ENCODE measurements at regions not wholly inside any gene's neighbourhood (a gene's known extent, or its start where the extent isn't known, plus 50 kb on each side); places are given as distances from the start of the nearest gene placed in this dataset.

DNA sequence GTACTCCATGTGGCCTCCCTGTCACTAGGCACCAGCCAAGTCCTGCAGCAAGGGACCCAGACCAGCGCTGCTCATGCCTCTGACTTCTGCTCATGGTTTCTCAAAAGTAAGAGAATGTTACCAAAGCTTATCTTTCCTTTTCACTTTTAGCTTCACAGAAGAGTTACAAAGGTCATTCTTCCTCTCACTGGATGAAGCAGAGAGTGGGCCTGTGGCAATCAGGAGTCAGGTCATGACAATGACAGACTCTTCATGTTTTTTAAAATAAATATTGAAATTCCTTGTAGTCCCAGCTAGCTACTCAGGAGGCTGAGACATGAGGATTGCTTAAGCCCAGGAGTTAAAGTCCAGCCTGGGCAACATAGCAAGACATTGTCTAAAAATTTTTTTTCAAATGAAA, 126.1 kb downstream of the OSR1 start:
- DNase-seq, result no peak

DNA sequence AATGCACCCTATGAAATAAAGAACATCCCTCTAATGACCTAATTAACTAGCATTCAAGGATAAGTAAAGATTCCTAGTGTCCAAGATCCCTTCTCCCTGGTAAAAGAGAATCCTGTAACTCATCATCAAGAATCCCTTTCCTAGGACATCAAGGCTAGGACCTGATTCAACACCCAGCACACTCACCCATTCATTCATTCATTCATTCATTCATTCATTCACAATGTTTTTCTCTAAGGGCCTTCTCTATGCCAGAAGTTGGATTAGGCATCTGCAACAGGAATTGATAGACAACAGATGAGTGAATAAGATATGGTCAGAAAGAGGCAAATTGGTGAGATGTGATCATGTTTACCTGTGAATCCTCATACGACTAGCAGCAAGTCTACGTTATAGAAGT, 126.8 kb downstream of the OSR1 start:
- DNase-seq, result no peak

DNA sequence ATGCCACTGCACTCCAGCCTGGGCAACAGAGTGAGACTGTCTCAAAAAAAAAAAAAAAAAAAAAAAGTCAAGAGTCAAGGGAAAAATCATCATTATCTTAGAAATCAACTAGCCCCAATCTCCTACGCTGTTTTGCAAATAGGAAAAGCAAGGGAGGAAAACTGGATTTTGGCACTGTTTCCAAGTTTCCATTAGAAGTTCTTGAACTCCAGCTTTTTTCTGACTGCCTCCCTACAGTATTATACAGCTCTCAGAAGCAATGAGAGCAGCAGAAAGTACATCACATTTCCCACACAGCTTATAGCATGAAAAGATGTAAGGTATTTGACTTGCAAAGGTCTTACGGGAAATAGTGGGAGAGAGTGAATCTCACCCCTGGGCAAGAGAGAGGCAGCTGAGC, 127.8 kb downstream of the OSR1 start:
- no peak for DNase-seq

DNA sequence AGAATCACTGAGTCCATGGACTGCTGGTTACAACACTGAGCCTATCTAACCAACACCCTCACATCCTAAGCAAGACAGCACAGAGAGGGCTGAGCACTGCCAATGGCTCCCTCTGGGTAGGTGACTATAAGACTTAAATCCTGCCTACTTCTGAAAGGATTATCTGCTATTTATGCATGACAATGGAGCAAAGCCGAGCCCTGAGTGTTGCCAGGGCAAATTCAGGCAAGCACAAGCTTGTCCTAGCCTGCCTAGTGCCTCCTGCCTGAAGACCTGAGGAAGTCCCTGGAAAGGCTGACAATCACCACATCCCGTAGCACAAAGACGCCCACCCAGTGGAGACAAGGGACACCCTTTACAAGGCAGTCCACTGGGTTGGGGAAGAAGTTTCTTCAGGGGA, 129.7 kb downstream of the OSR1 start:
- DNase-seq, result no peak

DNA sequence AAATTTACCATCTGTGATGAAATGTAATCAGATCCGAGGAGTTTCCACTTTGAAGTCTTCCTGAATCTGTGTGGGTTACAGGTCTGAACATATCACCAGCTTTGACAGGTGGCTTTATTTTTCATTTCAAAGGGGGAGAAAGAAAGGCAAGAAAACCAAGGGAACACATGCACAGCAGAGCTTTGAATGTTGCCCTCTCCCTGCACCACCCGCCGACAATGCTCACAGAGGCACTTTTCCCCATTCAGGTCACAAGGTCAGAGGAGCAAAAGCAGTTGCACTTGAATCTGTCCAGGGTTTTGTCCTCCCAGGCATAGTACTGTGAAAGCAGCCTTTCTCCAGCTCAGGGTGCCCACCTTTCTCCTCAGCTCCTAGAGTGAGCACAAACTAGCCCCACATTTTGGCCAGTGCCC, 130.2 kb downstream of the OSR1 start:
- no peak for DNase-seq

DNA sequence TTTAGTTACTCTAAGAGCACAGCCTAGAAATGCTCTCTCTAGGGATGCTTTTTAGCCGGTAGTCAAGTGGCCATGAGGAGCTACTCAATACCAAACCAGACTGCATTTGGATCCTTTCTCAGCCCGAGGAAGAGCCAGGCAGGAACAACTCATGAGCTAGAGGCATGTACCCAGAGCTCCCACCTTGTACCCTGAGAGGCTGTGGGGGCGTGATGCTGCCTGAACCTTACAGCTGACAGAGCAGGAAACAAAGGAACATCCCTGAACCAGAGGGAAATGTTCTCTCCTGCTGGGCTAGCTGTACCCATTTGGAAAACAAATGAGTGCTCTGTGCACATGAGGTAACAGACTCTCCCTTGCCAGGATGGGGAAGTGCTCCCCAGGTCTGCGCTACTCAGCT, 131.6 kb downstream of the OSR1 start:
- DNase-seq, result no peak

DNA sequence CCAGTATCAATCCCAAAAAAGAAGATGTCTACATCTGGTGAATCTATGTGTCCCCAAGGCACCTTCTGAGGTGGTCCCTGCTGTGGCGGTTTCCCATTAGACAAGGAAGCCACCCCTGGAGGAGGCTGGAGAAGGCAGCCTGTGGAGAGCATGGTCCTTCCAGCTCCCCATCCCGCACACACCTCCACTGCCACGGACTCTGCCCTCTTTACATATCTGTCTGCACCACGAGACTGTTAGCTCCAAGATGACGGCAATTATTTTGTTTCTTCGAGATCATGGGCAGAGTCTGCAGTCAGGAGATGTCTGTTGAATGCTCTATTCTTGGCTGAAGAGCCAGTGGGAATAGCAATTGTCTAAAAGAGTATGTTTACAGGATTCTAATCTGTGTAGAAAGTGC, 132.0 kb downstream of the OSR1 start:
- DNase-seq, result no peak

DNA sequence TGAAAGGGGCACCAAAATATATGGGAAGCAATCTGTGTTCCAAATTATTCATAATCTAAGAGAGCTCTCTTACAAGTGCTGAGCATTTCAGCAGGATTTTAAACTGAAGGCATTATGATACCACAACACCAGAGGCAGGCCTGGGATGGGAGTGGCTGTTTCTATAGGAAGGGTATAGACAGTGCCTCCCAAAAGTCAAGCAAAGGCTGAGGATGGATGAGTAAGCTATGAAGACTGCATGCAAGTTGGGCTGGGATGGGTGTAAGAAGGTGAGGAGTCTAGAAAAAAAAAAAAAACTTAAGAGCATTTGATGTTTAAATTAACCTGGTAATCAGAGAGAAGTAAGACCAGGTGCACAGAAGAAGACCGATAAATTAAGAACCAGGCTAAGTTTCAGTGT, 132.5 kb downstream of the OSR1 start:
- no peak for DNase-seq

DNA sequence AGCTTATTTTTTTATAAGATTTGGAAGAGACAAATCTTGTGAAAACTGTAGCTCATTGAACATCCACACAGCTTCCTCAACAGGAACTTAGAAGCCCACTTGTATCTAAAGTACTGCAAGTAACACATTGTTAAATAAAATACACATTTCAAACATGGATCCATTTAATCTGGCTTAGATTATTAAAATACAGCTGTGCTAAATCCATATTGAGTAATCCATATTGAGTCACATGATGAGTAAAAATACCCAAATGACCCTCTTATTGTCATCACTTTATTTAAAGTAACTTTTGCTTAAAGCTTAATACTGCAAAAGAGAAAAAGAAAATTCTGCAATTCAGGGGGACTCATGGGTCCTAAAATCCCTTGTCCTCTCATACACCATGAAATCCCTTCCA, 133.3 kb downstream of the OSR1 start:
- DNase-seq, result no peak

DNA sequence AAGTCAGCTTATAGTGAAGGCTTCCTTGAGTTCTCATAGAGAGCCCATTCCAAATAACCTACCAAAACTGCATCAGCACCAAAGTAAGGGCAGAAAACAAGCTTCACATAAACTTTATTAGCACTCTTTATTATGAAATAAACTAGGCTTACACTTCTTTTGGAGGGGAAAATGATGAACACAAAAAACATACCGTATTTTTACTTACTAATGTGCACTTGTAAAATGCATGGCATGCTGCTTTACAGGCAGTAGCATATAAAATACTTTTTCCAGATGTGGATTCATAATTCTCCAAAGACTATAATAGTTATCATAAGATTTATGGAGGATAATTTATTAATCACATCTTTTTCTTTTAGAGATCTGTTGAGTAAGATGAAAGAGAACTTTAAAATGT, 133.9 kb downstream of the OSR1 start:
- DNase-seq, result no peak

DNA sequence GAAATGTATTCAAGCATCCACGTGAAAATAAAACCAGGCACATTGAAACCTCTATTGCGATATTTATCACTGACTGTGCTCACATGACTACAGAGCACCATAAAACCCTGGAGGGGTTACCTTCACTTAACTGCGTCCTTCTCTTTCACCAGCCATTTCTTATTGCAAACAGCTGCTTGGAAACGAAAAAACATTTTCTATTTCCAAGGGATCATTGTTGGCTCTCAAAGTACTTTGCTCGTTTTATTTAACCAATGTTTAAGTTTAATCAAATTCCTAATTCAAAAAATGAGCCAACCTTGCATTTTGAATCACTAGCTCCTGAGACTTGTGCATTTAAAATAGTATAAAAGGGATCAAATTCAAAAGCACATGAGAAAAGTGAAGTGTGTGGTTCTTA, 134.4 kb downstream of the OSR1 start:
- DNase-seq, result no peak

DNA sequence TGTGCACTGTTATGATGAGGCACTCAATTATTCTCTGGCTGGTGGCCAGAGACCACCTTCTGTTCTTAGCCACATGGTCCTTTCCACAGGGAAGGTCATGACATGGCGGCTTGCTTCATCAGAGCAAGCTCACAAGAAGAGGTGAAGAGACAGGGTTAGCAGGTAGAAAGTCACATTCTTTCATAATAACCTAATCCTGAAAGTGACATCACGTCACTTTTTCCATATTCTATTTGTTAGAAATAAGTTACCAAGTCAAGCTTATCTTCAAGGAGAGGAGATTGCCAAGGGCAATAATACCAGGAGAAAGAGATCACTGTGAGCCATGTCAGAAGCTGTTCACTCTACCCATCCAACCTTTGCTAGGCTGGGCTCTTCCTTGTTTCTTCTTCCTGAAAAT, 139.4 kb downstream of the OSR1 start:
- DNase-seq, result no peak

DNA sequence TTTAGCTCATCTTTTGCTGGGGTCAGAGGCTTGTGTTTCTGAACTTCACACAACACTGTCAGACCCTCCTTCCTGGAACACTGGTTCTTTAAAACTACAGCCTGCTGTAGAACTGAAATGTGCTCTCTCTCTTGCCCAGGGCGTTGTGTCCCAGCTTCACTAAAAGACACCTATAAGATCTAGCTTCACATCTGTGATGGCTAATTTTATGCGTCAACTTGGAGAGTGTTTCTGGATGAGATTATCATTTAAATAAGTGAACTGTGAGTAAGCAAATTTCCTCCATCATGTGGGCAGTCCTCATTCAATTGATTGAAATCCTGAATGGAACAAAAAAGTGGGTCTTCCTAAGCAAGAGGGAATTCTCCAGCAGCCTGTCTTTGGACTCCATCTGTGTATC, 140.3 kb downstream of the OSR1 start:
- no peak for DNase-seq

DNA sequence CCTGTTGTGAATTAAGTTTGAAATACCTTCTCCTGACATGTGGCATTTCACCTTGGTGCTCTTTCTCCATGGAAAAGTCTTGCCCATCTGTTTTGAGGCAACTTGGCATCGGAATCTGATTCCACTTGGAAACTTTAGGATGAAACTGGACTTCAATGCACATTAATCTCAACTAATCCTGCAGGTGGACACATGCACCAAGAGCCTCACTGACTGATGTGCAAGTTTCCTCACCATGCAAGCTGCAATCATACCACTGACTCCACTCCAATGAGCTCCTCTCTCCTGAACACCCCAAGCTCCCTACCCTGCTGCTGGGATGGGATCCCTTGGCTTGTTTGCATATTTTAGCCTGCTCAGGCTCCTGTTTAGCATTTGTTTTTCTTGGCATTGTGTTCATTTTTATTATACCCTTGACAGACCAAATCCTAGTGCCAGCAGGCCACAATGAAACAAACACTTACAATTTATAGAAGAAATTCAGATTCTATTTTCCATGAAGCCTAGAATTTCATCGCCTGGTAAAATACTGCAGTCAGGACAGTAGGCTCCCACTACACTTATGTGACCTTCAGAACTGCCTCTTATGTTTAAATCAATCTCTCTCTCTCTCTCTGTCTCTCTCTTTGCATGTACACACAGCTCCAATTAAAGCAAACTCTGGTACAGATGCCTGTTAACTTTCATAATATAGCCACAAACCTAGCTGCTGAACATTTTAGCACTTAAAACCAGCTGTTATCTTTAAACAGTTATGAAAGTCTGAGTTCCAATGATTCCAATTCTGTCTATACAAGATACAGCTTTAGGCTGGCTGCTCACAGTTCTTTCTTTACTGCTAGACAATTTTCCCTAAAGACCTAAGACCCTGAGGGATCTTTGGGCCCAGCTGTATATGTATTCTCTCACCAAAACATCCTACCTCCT, 141.5 kb downstream of the OSR1 start:
- no peak for DNase-seq

DNA sequence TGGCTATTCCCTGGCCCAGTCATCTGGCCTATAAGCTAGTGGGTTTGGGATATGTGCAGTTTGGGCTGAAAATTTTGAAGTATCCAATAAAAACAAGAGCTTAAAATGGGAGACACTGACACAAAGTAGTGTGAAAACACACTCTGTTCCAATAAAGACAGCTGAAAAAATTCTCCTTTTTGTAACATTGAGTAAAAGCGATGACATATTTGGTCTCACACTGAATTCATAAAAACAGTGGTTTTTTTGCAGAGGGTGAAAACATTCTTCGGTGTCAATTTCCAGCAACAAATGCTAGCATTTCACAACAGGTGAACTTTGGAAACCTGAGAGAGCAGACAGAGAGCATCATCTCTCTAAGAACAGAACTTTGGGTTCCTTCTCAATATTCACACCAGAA, 142.2 kb downstream of the OSR1 start:
- no peak for DNase-seq

DNA sequence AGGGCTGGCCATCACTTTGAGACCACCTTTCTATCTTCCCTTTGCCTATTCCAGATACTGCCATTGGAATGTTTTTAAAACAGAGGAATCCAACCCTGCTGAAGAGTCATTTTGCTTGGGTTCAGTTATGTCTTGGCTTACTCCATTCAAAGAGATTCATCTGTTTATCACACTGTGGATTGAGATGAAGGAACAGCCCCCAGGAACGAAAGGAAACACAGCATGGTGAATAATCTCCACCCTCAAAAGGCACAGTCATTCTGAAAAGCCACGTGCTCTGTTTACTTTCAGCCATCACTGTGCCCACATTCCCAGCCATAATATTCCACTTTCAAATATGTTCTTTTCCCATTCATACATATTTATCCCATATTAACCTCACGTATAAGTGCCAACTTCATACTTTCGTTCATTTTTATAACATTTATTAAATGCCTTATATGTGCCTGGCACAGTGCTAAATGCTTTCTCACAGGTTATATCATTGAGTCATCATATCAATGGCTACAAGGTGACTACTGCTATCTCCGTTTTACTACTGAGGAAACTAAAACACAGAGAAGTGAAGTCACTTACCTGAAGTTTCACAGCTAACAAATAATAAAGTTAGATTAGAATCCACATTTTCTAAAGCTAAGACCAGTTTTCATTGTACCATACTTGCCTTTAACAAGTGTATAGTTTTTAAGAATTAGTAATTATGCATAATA, 143.6 kb downstream of the OSR1 start:
- no peak for DNase-seq

DNA sequence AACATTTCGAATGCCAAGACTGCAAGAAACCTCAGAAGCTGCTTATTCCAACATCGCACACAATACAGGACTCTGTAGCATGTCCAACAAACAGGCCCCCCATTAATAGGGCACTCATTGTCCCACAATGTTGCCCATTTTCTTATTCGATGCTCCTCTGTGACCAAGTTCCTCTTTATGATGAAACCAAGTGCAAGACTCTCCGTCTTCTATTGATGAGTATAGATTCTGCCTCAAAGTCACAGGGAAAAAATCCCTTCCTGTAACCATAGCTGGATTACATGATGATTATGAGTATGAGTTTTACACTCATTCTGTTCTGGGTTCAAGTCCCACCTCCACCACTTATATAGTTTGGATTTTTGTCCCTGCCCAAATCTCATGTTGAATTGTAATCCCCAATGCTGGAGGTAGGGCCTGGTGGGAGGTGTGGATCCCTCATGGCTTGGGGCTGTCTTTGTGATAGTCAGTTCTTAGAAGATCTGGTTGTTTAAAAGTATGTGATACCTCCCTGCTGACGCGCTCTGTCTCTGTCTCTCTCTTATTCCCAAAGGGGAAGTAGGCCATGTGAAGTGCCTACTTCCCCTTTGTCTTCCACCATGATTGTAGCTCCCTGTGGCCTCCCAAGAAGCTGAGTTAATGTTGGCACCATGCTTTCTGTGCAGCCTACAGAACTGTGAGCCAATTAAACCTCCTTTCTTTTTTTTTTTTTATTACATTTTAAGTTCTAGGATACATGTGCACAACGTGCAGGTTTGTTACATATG, 148.7 kb downstream of the OSR1 start:
- no peak for DNase-seq

DNA sequence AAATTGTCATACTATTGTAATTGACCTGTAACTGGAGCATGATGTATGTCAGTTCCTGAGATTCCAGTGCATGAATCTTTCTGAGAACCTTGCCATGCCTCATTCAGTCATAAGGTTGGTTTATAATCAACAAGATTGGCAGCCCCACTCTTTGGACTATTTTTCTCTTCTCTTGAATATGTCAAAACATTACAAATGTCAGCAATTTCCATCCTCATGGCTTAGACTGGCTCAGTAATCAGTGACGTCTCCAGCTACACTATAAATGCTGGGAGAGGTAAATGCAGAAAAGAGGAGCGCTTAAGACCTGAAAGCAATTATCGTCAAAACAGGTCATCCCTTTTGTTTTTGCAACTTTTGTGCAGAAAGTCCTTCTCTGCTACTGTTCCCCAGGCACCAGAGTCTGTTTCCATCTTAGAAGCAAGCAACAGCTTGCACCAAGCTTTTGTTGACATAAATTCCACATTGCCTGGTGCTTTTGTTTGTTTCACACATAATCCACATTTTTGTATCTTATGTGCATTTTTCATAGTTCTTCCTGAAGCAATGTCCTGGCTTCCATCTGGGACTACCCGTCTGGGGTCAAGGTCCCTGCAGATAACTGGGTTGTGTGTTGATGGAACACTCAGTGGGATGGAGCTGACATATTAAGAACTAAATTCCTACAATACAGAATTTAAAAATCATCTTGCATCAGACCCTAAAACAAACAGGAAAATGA, 149.8 kb downstream of the OSR1 start:
- no peak for DNase-seq

DNA sequence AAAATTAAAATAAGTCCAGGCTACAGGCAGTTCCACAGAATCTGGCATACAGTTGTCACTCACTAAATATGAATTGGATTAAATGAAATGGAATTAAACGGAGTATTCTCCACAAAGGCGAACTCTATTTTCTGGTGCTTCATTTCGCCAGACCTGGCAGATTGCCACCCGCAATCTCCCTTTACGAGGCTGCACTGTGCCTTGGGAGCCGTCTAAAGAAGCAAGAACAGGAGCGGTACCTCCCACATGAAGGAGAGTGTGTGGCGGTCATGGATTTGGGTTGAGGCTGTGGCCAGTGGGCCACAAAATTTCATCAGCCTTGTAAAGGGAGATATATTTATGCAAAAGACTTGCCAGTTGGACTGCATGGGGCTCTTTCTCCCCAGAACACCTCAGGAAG, 151.0 kb downstream of the OSR1 start:
- DNase-seq, result no peak

DNA sequence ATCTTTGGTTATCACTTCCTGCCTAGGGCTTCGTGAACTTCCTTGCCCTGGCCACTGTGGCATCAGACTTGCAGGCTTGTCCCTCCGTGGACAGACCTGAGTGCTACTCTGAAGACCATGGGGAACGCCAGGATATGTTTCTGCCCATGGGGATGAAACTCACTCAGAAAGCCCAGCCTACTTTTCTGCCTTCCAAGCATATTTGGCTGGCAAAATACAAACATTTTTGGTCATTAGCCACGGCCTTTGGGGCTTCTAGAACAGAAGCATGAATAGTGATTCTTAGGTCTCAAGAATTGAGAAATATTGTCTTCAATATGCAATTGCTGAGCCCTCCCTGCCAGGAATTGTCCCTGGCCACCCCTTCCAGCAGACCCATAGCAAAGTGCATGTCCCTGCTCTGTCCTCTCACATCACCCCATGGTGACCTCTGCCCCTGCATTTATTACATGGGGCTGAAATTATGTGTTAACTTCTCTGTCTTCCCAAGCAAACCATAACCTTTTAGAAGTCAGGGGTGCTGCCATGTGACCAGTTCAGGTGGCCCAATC, 152.4 kb downstream of the OSR1 start:
- DNase-seq, result no peak

DNA sequence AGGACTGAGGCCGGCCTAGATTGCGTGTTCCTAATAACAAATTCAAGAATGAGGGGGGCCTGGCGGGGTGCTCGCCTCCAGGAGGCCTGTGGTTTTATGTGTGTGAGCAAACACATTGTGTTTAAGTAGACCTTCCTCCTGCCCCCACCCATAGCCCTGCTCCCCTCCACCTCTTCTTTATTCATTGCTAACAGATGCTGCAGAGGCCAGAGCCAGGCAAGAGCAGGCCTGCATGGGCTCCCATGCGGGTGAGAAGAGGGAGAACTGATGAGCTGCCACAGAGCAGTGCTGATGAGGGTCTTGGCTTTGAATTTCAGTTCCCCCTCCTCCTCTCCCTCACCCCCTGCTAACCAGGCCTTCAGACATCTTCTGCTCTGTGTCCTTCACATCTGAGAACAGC, 154.6 kb downstream of the OSR1 start:
- no peak for DNase-seq

DNA sequence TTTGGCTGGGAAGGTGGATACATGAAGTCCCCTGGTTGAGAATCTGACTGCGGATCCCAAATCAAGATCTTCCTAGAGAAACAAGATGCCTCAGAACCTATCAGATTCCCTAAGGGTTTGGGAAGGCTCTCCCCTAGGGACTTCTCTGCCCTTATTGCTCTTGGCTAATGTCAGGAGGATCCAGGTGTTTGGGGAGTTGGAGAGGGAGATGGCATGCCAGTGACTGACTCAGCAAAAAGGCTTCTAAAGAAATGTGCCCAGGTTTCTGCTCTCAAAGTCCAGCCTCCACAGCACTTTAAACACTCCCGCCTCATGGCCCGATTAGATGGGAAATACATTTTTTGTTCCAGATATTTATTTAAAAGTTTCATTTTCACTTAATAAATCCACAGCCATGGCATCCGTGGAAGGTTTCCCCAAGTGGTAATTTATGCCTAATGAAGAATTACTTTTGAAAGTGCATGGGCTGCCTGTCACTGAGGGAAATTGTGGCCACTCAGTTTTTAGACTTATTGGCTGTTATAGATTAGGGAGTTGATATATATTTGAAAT, 156.4 kb downstream of the OSR1 start:
- no peak for DNase-seq

All from T-helper 9 cell (primary cell).